Breast epithelium (tissue), 3 donors: ENCODE measurements at regions not wholly inside any gene's neighbourhood (a gene's known extent, or its start where the extent isn't known, plus 50 kb on each side); places are given as distances from the start of the nearest gene placed in this dataset.

Experiments
- CTCF ChIP-seq, 3 donors: fragments of 450-650 bp; IDR thresholded peaks; one replicate each; pipeline ENCODE4 v1.5.1; 2016 to 2017; ENCODE audit warnings: antibody characterized with exemption in 3 of 3, mild to moderate bottlenecking in 3 of 3, moderate library complexity in 3 of 3
- POLR2A ChIP-seq: fragments of 450-650 bp; IDR thresholded peaks from one replicate; pipeline ENCODE4 v1.6.1; 2016; ENCODE audit warnings: antibody characterized with exemption, mild to moderate bottlenecking, moderate library complexity
- POLR2AphosphoS5 ChIP-seq, 3 donors: sonication (generic); formaldehyde crosslinking; IDR thresholded peaks; one replicate each; pipeline ENCODE4 v1.6.1; 2017; ENCODE audit warnings: antibody characterized with exemption in 3 of 3

GRCh38 chr11:26201411-26201810, 130.5 kb upstream of the ANO3 start:
- TF ChIP-seq POLR2A: no peak
- no peak for TF ChIP-seq CTCF (IDR thresholded peaks at IDR 0.05)
- no peak for TF ChIP-seq POLR2AphosphoS5 (IDR thresholded peaks at IDR 0.05)
